H9 (cell line): ENCODE measurements at regions not wholly inside any gene's neighbourhood (a gene's known extent, or its start where the extent isn't known, plus 50 kb on each side); places are given as distances from the start of the nearest gene placed in this dataset.

Source experiments
- DNase-seq: peaks from one replicate; pipeline ENCODE4 v3.0.0-alpha.2; 2017
- H2AFZ ChIP-seq: one replicate; pipeline ENCODE4 v1.6.1; 2013; ENCODE audit warnings: mild to moderate bottlenecking, low read length, control low read depth, moderate library complexity
- H2AK5ac ChIP-seq: 2 replicates; pipeline ENCODE4 v1.6.1; 2013; ENCODE audit warnings: low read length, control low read depth, mixed read lengths; ENCODE audit not compliant: insufficient read length
- H2BK120ac ChIP-seq: one replicate; pipeline ENCODE4 v1.6.1; 2013; ENCODE audit warnings: low read depth, mild to moderate bottlenecking, low read length, control low read depth, inconsistent platforms; ENCODE audit not compliant: poor library complexity, severe bottlenecking
- H2BK12ac ChIP-seq: 2 replicates; pipeline ENCODE4 v1.6.1; 2013; ENCODE audit warnings: low read length, control low read depth, mixed read lengths, low read depth; ENCODE audit not compliant: insufficient read length
- H2BK15ac ChIP-seq: 2 replicates; pipeline ENCODE4 v1.6.1; 2013; ENCODE audit warnings: low read depth, low read length, control low read depth
- H2BK20ac ChIP-seq: one replicate; pipeline ENCODE4 v1.6.1; 2013; ENCODE audit warnings: low read depth, mild to moderate bottlenecking, low read length, control low read depth, inconsistent platforms; ENCODE audit not compliant: poor library complexity, severe bottlenecking
- H2BK5ac ChIP-seq: 2 replicates; pipeline ENCODE4 v1.6.1; 2013; ENCODE audit warnings: low read length, control low read depth, mixed read lengths; ENCODE audit not compliant: insufficient read length
- H3K14ac ChIP-seq: 2 replicates; pipeline ENCODE4 v1.6.1; 2013; ENCODE audit warnings: low read length, control low read depth; ENCODE audit not compliant: insufficient read depth
- H3K18ac ChIP-seq: 2 replicates; pipeline ENCODE4 v1.6.1; 2013; ENCODE audit warnings: low read depth, mild to moderate bottlenecking, mixed read lengths, low read length, control low read depth; ENCODE audit not compliant: insufficient read length
- H3K23ac ChIP-seq: 2 replicates; pipeline ENCODE4 v1.6.1; 2013; ENCODE audit warnings: low read length, control low read depth, mixed read lengths, low read depth; ENCODE audit not compliant: insufficient read length
- H3K23me2 ChIP-seq: 2 replicates; pipeline ENCODE4 v1.6.1; 2013; ENCODE audit warnings: low read depth, mild to moderate bottlenecking, mixed read lengths, low read length, control low read depth; ENCODE audit not compliant: insufficient read length, poor library complexity, severe bottlenecking
- H3K27ac ChIP-seq: 2 replicates; pipeline ENCODE4 v1.5.1; 2013; ENCODE audit warnings: low read length, control low read depth, mixed read lengths, low read depth; ENCODE audit not compliant: insufficient read length
- H3K27me3 ChIP-seq: 2 replicates; pipeline ENCODE4 v1.6.1; 2013; ENCODE audit warnings: low read length, control low read depth, inconsistent platforms; ENCODE audit not compliant: insufficient read depth
- H3K4ac ChIP-seq: 2 replicates; pipeline ENCODE4 v1.6.1; 2013; ENCODE audit warnings: low read depth, mild to moderate bottlenecking, control low read depth, inconsistent platforms, low read length, moderate library complexity
- H3K4me1 ChIP-seq: 2 replicates; pipeline ENCODE4 v1.6.1; 2013; ENCODE audit warnings: low read length, control low read depth, inconsistent platforms; ENCODE audit not compliant: insufficient read depth
- H3K4me2 ChIP-seq: 2 replicates; pipeline ENCODE4 v1.6.1; 2013; ENCODE audit warnings: low read length, control low read depth, mixed read lengths; ENCODE audit not compliant: insufficient read length, insufficient read depth
- H3K56ac ChIP-seq: 2 replicates; pipeline ENCODE4 v1.6.1; 2013; ENCODE audit warnings: low read depth, mild to moderate bottlenecking, mixed read lengths, low read length, control low read depth; ENCODE audit not compliant: insufficient read length
- H3K79me1 ChIP-seq: 2 replicates; pipeline ENCODE4 v1.6.1; 2013; ENCODE audit warnings: low read depth, mild to moderate bottlenecking, moderate library complexity, low read length, control low read depth, inconsistent platforms; ENCODE audit not compliant: insufficient read depth, poor library complexity, severe bottlenecking
- H3K79me2 ChIP-seq: 2 replicates; pipeline ENCODE4 v1.6.1; 2013; ENCODE audit warnings: low read length, control low read depth, inconsistent platforms; ENCODE audit not compliant: insufficient read depth
- H3K9ac ChIP-seq: 2 replicates; pipeline ENCODE4 v1.6.1; 2013; ENCODE audit warnings: low read length, control low read depth, mixed read lengths; ENCODE audit not compliant: insufficient read length; ENCODE audit errors: extremely low read depth
- H3K9me3 ChIP-seq: one replicate; pipeline ENCODE4 v1.6.1; 2013; ENCODE audit warnings: low read depth, low read length, inconsistent platforms; ENCODE audit not compliant: control insufficient read depth
- H3T11ph ChIP-seq: one replicate; pipeline ENCODE4 v1.6.1; 2013; ENCODE audit warnings: mild to moderate bottlenecking, low read length, control low read depth, inconsistent platforms
- H4K20me1 ChIP-seq: one replicate; pipeline ENCODE4 v1.6.1; 2013; ENCODE audit not compliant: control insufficient read depth, insufficient read length, insufficient read depth
- H4K5ac ChIP-seq: 2 replicates; pipeline ENCODE4 v1.6.1; 2013; ENCODE audit warnings: low read depth, mild to moderate bottlenecking, mixed read lengths, low read length, control low read depth; ENCODE audit not compliant: insufficient read length
- H4K8ac ChIP-seq: replicated peaks from 2 replicates; pipeline ENCODE4 v1.6.1; 2013; ENCODE audit warnings: low read length, control low read depth, mixed read lengths, low read depth; ENCODE audit not compliant: insufficient read length
- H4K91ac ChIP-seq: 2 replicates; pipeline ENCODE4 v1.6.1; 2013; ENCODE audit warnings: low read depth, mild to moderate bottlenecking, moderate library complexity, mixed read lengths, low read length, control low read depth; ENCODE audit not compliant: insufficient read length
- H3K27ac Mint-ChIP-seq, 3 experiments: 2 replicates in 2 of 3; 3 replicates in 1 of 3; pipeline ENCODE4 v1.8.0; 2020 to 2021; ENCODE audit warnings: mixed read lengths in 3 of 3, mild to moderate bottlenecking in 1 of 3, moderate library complexity in 1 of 3
- H3K27me3 Mint-ChIP-seq: 2 replicates; pipeline ENCODE4 v1.8.0; 2021; ENCODE audit warnings: low read depth, mild to moderate bottlenecking, moderate library complexity, mixed read lengths
- H3K36me3 Mint-ChIP-seq, 3 experiments: 2 replicates in 2 of 3; 3 replicates in 1 of 3; pipeline ENCODE4 v1.8.0; 2020 to 2021; ENCODE audit warnings: low read depth in 3 of 3, mixed read lengths in 3 of 3; ENCODE audit not compliant: insufficient read depth in 1 of 3
- H3K4me1 Mint-ChIP-seq, 2 experiments: 2 replicates each; pipeline ENCODE4 v1.8.0; 2020; ENCODE audit warnings: mixed read lengths in 2 of 2
- H3K4me3 Mint-ChIP-seq, 2 experiments: 2 replicates in 1 of 2; 3 replicates in 1 of 2; pipeline ENCODE4 v1.8.0; 2020 to 2021; ENCODE audit warnings: mild to moderate bottlenecking in 2 of 2, mixed read lengths in 2 of 2, moderate library complexity in 1 of 2
- H3K9me3 Mint-ChIP-seq, 2 experiments: 2 replicates in 1 of 2; 3 replicates in 1 of 2; pipeline ENCODE4 v1.8.0; 2020; ENCODE audit warnings: mild to moderate bottlenecking in 2 of 2, mixed read lengths in 2 of 2, moderate library complexity in 1 of 2
- WGBS: extraction: QIAGEN DNeasy Blood & Tissue Kit; methylation state at CpG from one replicate; pipeline ENCODE4 v1.1.7; 2013; ENCODE audit warnings: missing lambda C conversion rate, low lambda C conversion rate, mixed read lengths; ENCODE audit not compliant: insufficient read length; ENCODE audit errors: extremely low coverage; 5-methylcytosine and 5-hydroxymethylcytosine counted together
- TF ChIP-seq, protein P1 (sequence below): fragments of 200-600 bp; sonication (generic); conservative IDR thresholded peaks from 3 replicates; pipeline ENCODE4 v1.8.0; 2021; ENCODE audit warnings: antibody characterized with exemption, mild to moderate bottlenecking

DNA sequence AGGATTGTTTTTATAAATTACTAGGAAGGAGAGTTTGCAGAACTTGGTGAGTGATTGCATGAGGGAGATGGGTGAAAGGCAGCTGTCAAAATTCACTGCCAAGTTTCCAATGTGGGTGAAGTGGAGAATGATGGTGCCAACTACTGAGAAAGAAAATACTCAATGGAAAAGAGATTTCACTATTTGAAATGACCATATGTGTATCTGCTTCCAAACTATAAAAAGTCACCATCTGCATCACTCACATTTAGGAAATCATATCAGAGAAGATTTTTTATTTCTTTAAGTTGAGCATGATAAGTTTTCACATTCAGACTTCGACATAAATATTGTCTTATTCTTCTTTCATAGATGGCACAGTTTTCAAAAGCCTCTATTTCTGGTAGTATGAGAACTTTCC, 570.0 kb upstream of the DSEL start:
- Histone ChIP-seq H3K9ac (no peak overlapping the region), H3K56ac (no peak overlapping the region), H3K9me3 (no peaks in the 10 kb centered on the region), H3K23me2 (no peaks in the 10 kb centered on the region), H3K4me1 (peaks cover 2% of the 10 kb centered on the region; the same call in 1 of the 2 replicates), H2BK20ac (no peak overlapping the region), H3K27me3 (no peaks in the 10 kb centered on the region), H4K91ac (no peak overlapping the region), H3K4me2 (no peak overlapping the region), H3K4ac (no peak overlapping the region), H3K79me2 (no peaks in the 10 kb centered on the region), H2AFZ (no peak overlapping the region), H3K14ac (no peak overlapping the region), H4K5ac (no peak overlapping the region), H3T11ph (no peak overlapping the region), H2BK120ac (no peak overlapping the region), H3K23ac (no peak overlapping the region), H2BK5ac (no peak overlapping the region), H4K20me1 (no peaks in the 10 kb centered on the region), H3K27ac (no peak overlapping the region), H3K79me1 (no peaks in the 10 kb centered on the region), H2BK15ac (no peak overlapping the region), H4K8ac (no peak overlapping the region), H2BK12ac (no peak overlapping the region), H2AK5ac (no peak overlapping the region), H3K18ac (no peak overlapping the region)
- TF ChIP-seq, protein P1, sequence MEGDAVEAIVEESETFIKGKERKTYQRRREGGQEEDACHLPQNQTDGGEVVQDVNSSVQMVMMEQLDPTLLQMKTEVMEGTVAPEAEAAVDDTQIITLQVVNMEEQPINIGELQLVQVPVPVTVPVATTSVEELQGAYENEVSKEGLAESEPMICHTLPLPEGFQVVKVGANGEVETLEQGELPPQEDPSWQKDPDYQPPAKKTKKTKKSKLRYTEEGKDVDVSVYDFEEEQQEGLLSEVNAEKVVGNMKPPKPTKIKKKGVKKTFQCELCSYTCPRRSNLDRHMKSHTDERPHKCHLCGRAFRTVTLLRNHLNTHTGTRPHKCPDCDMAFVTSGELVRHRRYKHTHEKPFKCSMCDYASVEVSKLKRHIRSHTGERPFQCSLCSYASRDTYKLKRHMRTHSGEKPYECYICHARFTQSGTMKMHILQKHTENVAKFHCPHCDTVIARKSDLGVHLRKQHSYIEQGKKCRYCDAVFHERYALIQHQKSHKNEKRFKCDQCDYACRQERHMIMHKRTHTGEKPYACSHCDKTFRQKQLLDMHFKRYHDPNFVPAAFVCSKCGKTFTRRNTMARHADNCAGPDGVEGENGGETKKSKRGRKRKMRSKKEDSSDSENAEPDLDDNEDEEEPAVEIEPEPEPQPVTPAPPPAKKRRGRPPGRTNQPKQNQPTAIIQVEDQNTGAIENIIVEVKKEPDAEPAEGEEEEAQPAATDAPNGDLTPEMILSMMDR, result no peak
- DNase-seq, result no peak
- Mint-ChIP-seq H3K9me3 (no peaks in the 10 kb centered on the region), H3K36me3 (no peaks in the 10 kb centered on the region), H3K4me1 (peaks cover 13 to 21% of the 10 kb centered on the region in 2 experiments), H3K27ac (no peak overlapping the region), H3K27me3 (no peaks in the 10 kb centered on the region), H3K4me3 (no peak overlapping the region)
- no CpG with 5 or more reads among the region's 1 CpG for WGBS
